Neural cell (in vitro differentiated cells): ENCODE measurements at regions not wholly inside any gene's neighbourhood (a gene's known extent, or its start where the extent isn't known, plus 50 kb on each side); places are given as distances from the start of the nearest gene placed in this dataset.

Source experiments
- H2AFZ ChIP-seq: fragments of 200-600, 300-800 bp; sonication (generic), shearing (Covaris generic); 2 replicates; pipeline ENCODE4 v1.6.0; 2014; ENCODE audit warnings: low read depth, mild to moderate bottlenecking, antibody characterized with exemption, low read length, moderate library complexity
- H3F3A ChIP-seq: fragments of 200-600 bp; shearing (Covaris generic); 2 replicates; pipeline ENCODE4 v1.6.1; 2016; ENCODE audit warnings: mild to moderate bottlenecking, moderate library complexity, mixed read lengths, antibody characterized with exemption, low read length; ENCODE audit not compliant: insufficient read depth, poor library complexity, severe bottlenecking
- H3K27ac ChIP-seq: fragments of 200-600, 300-800 bp; sonication (generic), shearing (Covaris generic); 2 replicates; pipeline ENCODE4 v1.5.1; 2014; ENCODE audit warnings: mild to moderate bottlenecking, low read length, moderate library complexity
- H3K27me3 ChIP-seq: fragments of 300-800, 200-600 bp; sonication (generic), shearing (Covaris generic); 2 replicates; pipeline ENCODE4 v1.6.0; 2014; ENCODE audit warnings: mild to moderate bottlenecking, low read depth, low read length, moderate library complexity; ENCODE audit not compliant: insufficient read depth
- H3K36me3 ChIP-seq: fragments of 300-800, 200-600 bp; sonication (generic), shearing (Covaris generic); 2 replicates; pipeline ENCODE4 v1.5.1; 2014; ENCODE audit warnings: mild to moderate bottlenecking, antibody characterized with exemption, low read length, moderate library complexity; ENCODE audit not compliant: insufficient read depth
- H3K4me2 ChIP-seq: fragments of 300-800, 200-600 bp; sonication (generic), shearing (Covaris generic); 2 replicates; pipeline ENCODE4 v1.6.0; 2014; ENCODE audit warnings: mild to moderate bottlenecking, low read length
- H3K4me3 ChIP-seq: fragments of 300-800, 200-600 bp; sonication (generic), shearing (Covaris generic); 2 replicates; pipeline ENCODE4 v1.5.1; 2014; ENCODE audit warnings: mild to moderate bottlenecking, low read length, moderate library complexity
- H3K79me2 ChIP-seq: fragments of 200-600 bp; shearing (Covaris generic); replicated peaks from 2 replicates; pipeline ENCODE4 v1.6.0; 2014; ENCODE audit warnings: mild to moderate bottlenecking, low read length, moderate library complexity; ENCODE audit not compliant: insufficient read depth
- H3K9ac ChIP-seq: fragments of 300-800, 200-600 bp; sonication (generic), shearing (Covaris generic); 2 replicates; pipeline ENCODE4 v1.6.1; 2016; ENCODE audit warnings: mild to moderate bottlenecking, low read length, mixed read lengths
- H3K9me2 ChIP-seq: fragments of 200-600 bp; shearing (Covaris generic); 2 replicates; pipeline ENCODE4 v1.6.1; 2016; ENCODE audit warnings: mild to moderate bottlenecking, low read length, mixed read lengths; ENCODE audit not compliant: insufficient read depth
- H3K9me3 ChIP-seq: fragments of 200-600, 300-800 bp; sonication (generic), shearing (Covaris generic); 2 replicates; pipeline ENCODE4 v1.6.1; 2016; ENCODE audit warnings: mild to moderate bottlenecking, mixed run types, low read length, moderate library complexity, mixed read lengths
- H4K20me1 ChIP-seq: fragments of 200-600 bp; shearing (Covaris generic); 2 replicates; pipeline ENCODE4 v1.6.1; 2016; ENCODE audit warnings: mild to moderate bottlenecking, mixed run types; ENCODE audit not compliant: insufficient read depth
- EP300 ChIP-seq: fragments of 450-650 bp; conservative IDR thresholded peaks from 2 replicates; pipeline ENCODE4 v1.6.1; 2014; ENCODE audit warnings: antibody characterized with exemption, mild to moderate bottlenecking, moderate library complexity; ENCODE audit not compliant: poor library complexity, severe bottlenecking
- EZH2 ChIP-seq: fragments of 200-600, 300-800 bp; shearing (Covaris generic), sonication (generic); IDR thresholded peaks from 2 replicates; pipeline ENCODE4 v1.6.1; 2014; ENCODE audit warnings: antibody characterized with exemption, low read length, borderline replicate concordance, mild to moderate bottlenecking; ENCODE audit not compliant: insufficient read depth, poor library complexity, severe bottlenecking
- MXI1 ChIP-seq: fragments of 450-650 bp; conservative IDR thresholded peaks from 2 replicates; pipeline ENCODE4 v1.6.1; 2014; ENCODE audit warnings: antibody characterized with exemption, mild to moderate bottlenecking; ENCODE audit not compliant: poor library complexity, severe bottlenecking
- POLR2AphosphoS5 ChIP-seq: IDR thresholded peaks from 2 replicates; pipeline ENCODE4 v1.6.1; 2012
- RAD21 ChIP-seq: fragments of 450-650 bp; conservative IDR thresholded peaks from 2 replicates; pipeline ENCODE4 v1.6.1; 2014; ENCODE audit warnings: antibody characterized with exemption, mild to moderate bottlenecking, moderate library complexity
- SMC3 ChIP-seq: fragments of 450-650 bp; conservative IDR thresholded peaks from 2 replicates; pipeline ENCODE4 v1.6.1; 2014; ENCODE audit warnings: antibody characterized with exemption, mild to moderate bottlenecking, moderate library complexity; ENCODE audit not compliant: poor library complexity
- TAF1 ChIP-seq: IDR thresholded peaks from 2 replicates; pipeline ENCODE4 v1.6.1; 2012; ENCODE audit warnings: low read depth
- TF ChIP-seq, protein P1 (sequence below): fragments of 450-650 bp; IDR thresholded peaks from 2 replicates; pipeline ENCODE4 v1.5.1; 2014; ENCODE audit warnings: antibody characterized with exemption, mild to moderate bottlenecking, moderate library complexity; ENCODE audit not compliant: poor library complexity, severe bottlenecking
- TF ChIP-seq, protein P2 (sequence below): IDR thresholded peaks from 2 replicates; pipeline ENCODE4 v1.6.1; 2012; ENCODE audit warnings: borderline replicate concordance

DNA sequence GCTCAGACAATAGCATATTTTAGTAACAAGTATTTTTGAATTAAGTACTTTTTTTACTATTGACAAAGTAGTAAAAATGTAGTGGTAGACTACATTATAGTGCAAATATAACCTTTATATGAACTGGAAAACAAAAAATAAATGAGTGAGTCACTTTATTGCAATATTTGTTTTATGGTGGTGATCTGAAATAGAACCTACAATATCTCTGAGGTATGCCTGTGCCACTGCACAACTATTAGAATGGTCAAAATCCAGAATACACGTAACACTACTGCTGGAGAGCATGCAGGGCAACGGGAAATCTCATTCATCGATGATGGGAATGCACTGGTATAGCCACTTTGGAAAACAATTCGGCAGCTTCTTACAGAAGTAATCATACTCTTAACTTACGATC, 349.0 kb upstream of the NCAM2 start:
- Histone ChIP-seq H3K27me3 (no peaks in the 10 kb centered on the region), H3K27ac (no peak overlapping the region), H2AFZ (no peak overlapping the region), H3K4me2 (no peak overlapping the region), H3K9me2 (no peaks in the 10 kb centered on the region), H3K9ac (no peak overlapping the region), H4K20me1 (no peaks in the 10 kb centered on the region), H3K4me3 (no peak overlapping the region), H3K36me3 (no peaks in the 10 kb centered on the region), H3K9me3 (no peaks in the 10 kb centered on the region), H3F3A (no peaks in the 10 kb centered on the region), H3K79me2 (no peaks in the 10 kb centered on the region)
- TF ChIP-seq EZH2 = no peak

DNA sequence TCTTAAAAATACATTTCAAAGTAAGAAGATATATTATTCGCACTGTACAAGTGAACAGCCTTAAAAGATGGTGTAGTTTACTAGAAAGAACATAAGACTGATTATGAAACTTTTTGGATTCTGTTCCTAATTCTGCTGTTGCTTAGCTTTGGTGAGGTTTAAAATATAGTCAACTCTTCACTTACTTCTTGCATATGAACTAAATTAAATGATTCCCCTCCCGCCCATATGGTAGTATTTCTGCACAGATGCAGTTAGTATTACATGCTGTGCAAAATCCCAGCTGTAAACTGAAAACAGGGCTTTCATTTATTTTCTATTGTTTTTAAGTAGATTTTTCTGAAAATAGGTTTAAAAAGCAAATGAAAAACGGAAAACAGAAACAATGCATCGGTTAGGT, 345.4 kb upstream of the NCAM2 start:
- Histone ChIP-seq H2AFZ (no peak overlapping the region), H3K79me2 (no peaks in the 10 kb centered on the region), H3K4me2 (no peak overlapping the region), H3K9me2 (no peaks in the 10 kb centered on the region), H3F3A (no peaks in the 10 kb centered on the region), H3K36me3 (no peaks in the 10 kb centered on the region), H3K9me3 (no peaks in the 10 kb centered on the region), H3K9ac (no peak overlapping the region), H3K27me3 (no peaks in the 10 kb centered on the region), H3K4me3 (no peak overlapping the region), H4K20me1 (no peaks in the 10 kb centered on the region), H3K27ac (no peak overlapping the region)
- TF ChIP-seq EZH2 (no peak), SMC3 (no peak), TAF1 (no peak), EP300 (no peak), RAD21 (no peak), POLR2AphosphoS5 (no peak), MXI1 (no peak)
- TF ChIP-seq, protein P1, sequence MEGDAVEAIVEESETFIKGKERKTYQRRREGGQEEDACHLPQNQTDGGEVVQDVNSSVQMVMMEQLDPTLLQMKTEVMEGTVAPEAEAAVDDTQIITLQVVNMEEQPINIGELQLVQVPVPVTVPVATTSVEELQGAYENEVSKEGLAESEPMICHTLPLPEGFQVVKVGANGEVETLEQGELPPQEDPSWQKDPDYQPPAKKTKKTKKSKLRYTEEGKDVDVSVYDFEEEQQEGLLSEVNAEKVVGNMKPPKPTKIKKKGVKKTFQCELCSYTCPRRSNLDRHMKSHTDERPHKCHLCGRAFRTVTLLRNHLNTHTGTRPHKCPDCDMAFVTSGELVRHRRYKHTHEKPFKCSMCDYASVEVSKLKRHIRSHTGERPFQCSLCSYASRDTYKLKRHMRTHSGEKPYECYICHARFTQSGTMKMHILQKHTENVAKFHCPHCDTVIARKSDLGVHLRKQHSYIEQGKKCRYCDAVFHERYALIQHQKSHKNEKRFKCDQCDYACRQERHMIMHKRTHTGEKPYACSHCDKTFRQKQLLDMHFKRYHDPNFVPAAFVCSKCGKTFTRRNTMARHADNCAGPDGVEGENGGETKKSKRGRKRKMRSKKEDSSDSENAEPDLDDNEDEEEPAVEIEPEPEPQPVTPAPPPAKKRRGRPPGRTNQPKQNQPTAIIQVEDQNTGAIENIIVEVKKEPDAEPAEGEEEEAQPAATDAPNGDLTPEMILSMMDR = no peak
- TF ChIP-seq, protein P2, sequence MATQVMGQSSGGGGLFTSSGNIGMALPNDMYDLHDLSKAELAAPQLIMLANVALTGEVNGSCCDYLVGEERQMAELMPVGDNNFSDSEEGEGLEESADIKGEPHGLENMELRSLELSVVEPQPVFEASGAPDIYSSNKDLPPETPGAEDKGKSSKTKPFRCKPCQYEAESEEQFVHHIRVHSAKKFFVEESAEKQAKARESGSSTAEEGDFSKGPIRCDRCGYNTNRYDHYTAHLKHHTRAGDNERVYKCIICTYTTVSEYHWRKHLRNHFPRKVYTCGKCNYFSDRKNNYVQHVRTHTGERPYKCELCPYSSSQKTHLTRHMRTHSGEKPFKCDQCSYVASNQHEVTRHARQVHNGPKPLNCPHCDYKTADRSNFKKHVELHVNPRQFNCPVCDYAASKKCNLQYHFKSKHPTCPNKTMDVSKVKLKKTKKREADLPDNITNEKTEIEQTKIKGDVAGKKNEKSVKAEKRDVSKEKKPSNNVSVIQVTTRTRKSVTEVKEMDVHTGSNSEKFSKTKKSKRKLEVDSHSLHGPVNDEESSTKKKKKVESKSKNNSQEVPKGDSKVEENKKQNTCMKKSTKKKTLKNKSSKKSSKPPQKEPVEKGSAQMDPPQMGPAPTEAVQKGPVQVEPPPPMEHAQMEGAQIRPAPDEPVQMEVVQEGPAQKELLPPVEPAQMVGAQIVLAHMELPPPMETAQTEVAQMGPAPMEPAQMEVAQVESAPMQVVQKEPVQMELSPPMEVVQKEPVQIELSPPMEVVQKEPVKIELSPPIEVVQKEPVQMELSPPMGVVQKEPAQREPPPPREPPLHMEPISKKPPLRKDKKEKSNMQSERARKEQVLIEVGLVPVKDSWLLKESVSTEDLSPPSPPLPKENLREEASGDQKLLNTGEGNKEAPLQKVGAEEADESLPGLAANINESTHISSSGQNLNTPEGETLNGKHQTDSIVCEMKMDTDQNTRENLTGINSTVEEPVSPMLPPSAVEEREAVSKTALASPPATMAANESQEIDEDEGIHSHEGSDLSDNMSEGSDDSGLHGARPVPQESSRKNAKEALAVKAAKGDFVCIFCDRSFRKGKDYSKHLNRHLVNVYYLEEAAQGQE = no peak

DNA sequence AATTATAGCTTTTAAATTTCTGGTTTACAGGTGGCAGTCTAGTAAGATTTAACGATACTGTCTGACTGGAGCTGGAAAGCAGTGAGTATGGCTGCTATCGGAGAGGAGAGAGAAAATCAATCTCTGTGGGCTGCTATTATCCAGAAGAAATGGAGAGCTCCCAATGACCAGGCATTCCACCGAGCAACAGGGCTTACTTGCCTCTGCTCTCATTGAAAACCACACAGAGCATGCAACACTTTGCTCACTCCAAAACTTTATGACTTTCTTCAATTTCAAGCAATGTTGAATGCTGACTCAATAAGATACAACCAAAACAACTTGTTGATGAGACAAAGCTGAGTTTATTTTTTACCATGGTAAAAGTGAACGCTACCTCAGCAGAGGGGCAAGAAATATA, 337.0 kb upstream of the NCAM2 start:
- H3K36me3 ChIP-seq = no peaks in the 10 kb centered on the region
- no peak overlapping the region for H3K27ac ChIP-seq
- H2AFZ ChIP-seq = no peak overlapping the region
- no peaks in the 10 kb centered on the region for H3K27me3 ChIP-seq
- H3K4me3 ChIP-seq = no peak overlapping the region
- H3K9me3 ChIP-seq = no peaks in the 10 kb centered on the region
- H3K79me2 ChIP-seq = no peaks in the 10 kb centered on the region
- H4K20me1 ChIP-seq = no peaks in the 10 kb centered on the region
- H3F3A ChIP-seq = peaks cover 5% of the 10 kb centered on the region
- TF ChIP-seq RAD21 = no peak
- TF ChIP-seq POLR2AphosphoS5 = no peak
- TF ChIP-seq MXI1 = no peak
- TF ChIP-seq EZH2 = no peak
- TF ChIP-seq, protein P1 = no peak
- TF ChIP-seq TAF1 = no peak
- TF ChIP-seq, protein P2 = no peak
- TF ChIP-seq EP300 = no peak
- no peak for TF ChIP-seq SMC3
- no peaks in the 10 kb centered on the region for H3K9me2 ChIP-seq
- no peak overlapping the region for H3K4me2 ChIP-seq
- H3K9ac ChIP-seq = no peak overlapping the region
